HG03066 (cell line): ENCODE measurements at regions not wholly inside any gene's neighbourhood (a gene's known extent, or its start where the extent isn't known, plus 50 kb on each side); places are given as distances from the start of the nearest gene placed in this dataset.
"Not testable (repeated sequence)": the region's sequence is repeated elsewhere in the genome, so short reads cannot be mapped to it uniquely, and the experiment has no call there.

Experiments used
- ATAC-seq: cut with Tn5 transposase; IDR thresholded peaks from one replicate; pipeline ENCODE4 v1.9.1; 2021; ENCODE audit warnings: low read depth; ENCODE audit not compliant: unreplicated experiment

GRCh38 chr7:65071854-65072431 lies 65.5 kb upstream of the ERV3-1 start:
- not testable (repeated sequence) for ATAC-seq

GRCh38 chr7:65069476-65069875 lies 63.0 kb upstream of the ERV3-1 start:
- not testable (repeated sequence) for ATAC-seq

GRCh38 chr7:65062566-65062965 lies 56.1 kb upstream of the ERV3-1 start:
- not testable (repeated sequence) for ATAC-seq

- ATAC-seq, result not testable (repeated sequence)
These were observed 52.8 kb upstream of the ERV3-1 start for GRCh38 chr7:65059247-65059646.
